K562 (cell line): ENCODE measurements at regions not wholly inside any gene's neighbourhood (a gene's known extent, or its start where the extent isn't known, plus 50 kb on each side); places are given as distances from the start of the nearest gene placed in this dataset.

Experiments used
- ATAC-seq: fragments of 200-7000 bp; cut with Tn5 transposase; 3 replicates; pipeline ENCODE4 v1.9.1; 2020; ENCODE audit warnings: moderate library complexity
- BruUV-seq: library from RNA; stranded (reverse); fragments of 400-500 nt; replicated peaks from 2 replicates; lab custom pipeline; 2021; lab: Mats Ljungman, UMichigan
- CTCF ChIA-PET: fragments of 300-600 bp; formaldehyde crosslinking; extraction: SDS; loops from one replicate; lab custom pipeline; 2021; ENCODE audit warnings: low intra/inter-chr PET ratio; lab: Yijun Ruan, JAX
- POLR2A ChIA-PET: fragments of 300-600, 350-650 bp; sonication (Branson Sonifier 250); formaldehyde crosslinking; extraction: SDS; loops from one replicate; lab custom pipeline; 2021; ENCODE audit warnings: antibody characterized with exemption, inconsistent platforms; lab: Yijun Ruan, JAX
- DNase-seq, 4 experiments: peaks; one replicate each; pipeline versions ENCODE4 v3.0.0 to v3.0.0-alpha.2; 2011 to 2018; ENCODE audit warnings: low spot score in 3 of 4, mixed read lengths in 3 of 4; ENCODE audit errors: extremely low read depth in 1 of 4
- FAIRE-seq: peaks from 2 replicates; lab custom pipeline; 2011; peaks lifted over from hg19 to GRCh38; lab: Jason Lieb, UNC
- H2AFZ ChIP-seq: 2 replicates; pipeline ENCODE4 v1.6.0; 2011; ENCODE audit warnings: low read depth, low read length, control low read depth, inconsistent platforms
- H3K27ac ChIP-seq: fragments of 200-600 bp; 3 replicates; pipeline ENCODE4 v1.8.0; 2011; ENCODE audit warnings: low read depth, mild to moderate bottlenecking, control low read depth, inconsistent platforms, low read length, moderate library complexity, mixed read lengths; ENCODE audit errors: extremely low read depth
- H3K27me3 ChIP-seq, 2 experiments: fragments of 300-600 bp in 1 of 2; 2 replicates in 1 of 2; 3 replicates in 1 of 2; pipeline versions ENCODE4 v1.6.0 to v1.8.0; 2011; ENCODE audit warnings: inconsistent platforms in 2 of 2, low read length in 2 of 2, mild to moderate bottlenecking in 1 of 2, mixed read lengths in 1 of 2, moderate library complexity in 1 of 2; ENCODE audit not compliant: control insufficient read depth in 2 of 2, insufficient read depth in 2 of 2
- H3K36me3 ChIP-seq: fragments of 300-600 bp; 3 replicates; pipeline ENCODE4 v1.8.0; 2011; ENCODE audit warnings: mild to moderate bottlenecking, low read length, inconsistent platforms; ENCODE audit not compliant: control insufficient read depth, insufficient read depth
- H3K4me1 ChIP-seq, 2 experiments: fragments of 200-600 bp in 1 of 2; replicated peaks in 1 of 2; 2 replicates in 1 of 2; 3 replicates in 1 of 2; pipeline versions ENCODE4 v1.5.1 to v1.8.0; 2011; ENCODE audit warnings: inconsistent platforms in 2 of 2, low read length in 2 of 2, mild to moderate bottlenecking in 1 of 2, mixed read lengths in 1 of 2, moderate library complexity in 1 of 2; ENCODE audit not compliant: control insufficient read depth in 2 of 2, insufficient read depth in 2 of 2
- H3K4me2 ChIP-seq: 2 replicates; pipeline ENCODE4 v1.6.1; 2011; ENCODE audit warnings: low read length, control low read depth, inconsistent platforms, mixed read lengths; ENCODE audit not compliant: insufficient read depth
- H3K4me3 ChIP-seq: fragments of 200-600 bp; sonication (generic), shearing (Covaris generic); 2 replicates; pipeline ENCODE4 v1.5.1; 2016; ENCODE audit warnings: control low read depth, inconsistent platforms
- H3K79me2 ChIP-seq: fragments of 200-600 bp; 3 replicates; pipeline ENCODE4 v1.8.0; 2011; ENCODE audit warnings: low read length, inconsistent platforms; ENCODE audit not compliant: control insufficient read depth, insufficient read depth
- H3K9ac ChIP-seq, 2 experiments: 2 replicates each; pipeline versions ENCODE4 v1.6.0 to v1.6.1; 2011; ENCODE audit warnings: low read depth in 2 of 2, low read length in 2 of 2, control low read depth in 1 of 2, inconsistent platforms in 1 of 2, mild to moderate bottlenecking in 1 of 2, mixed read lengths in 1 of 2; ENCODE audit not compliant: insufficient read depth in 1 of 2
- H3K9me1 ChIP-seq: one replicate; pipeline ENCODE4 v1.6.0; 2011; ENCODE audit warnings: inconsistent platforms, mild to moderate bottlenecking, low read length, moderate library complexity; ENCODE audit not compliant: control insufficient read depth, insufficient read depth
- H3K9me3 ChIP-seq: replicated peaks from 2 replicates; pipeline ENCODE4 v1.5.1; 2011; ENCODE audit warnings: low read depth, low read length, inconsistent platforms; ENCODE audit not compliant: control insufficient read depth, insufficient read depth
- H4K20me1 ChIP-seq: replicated peaks from 2 replicates; pipeline ENCODE4 v1.6.1; 2011; ENCODE audit warnings: low read length, inconsistent platforms, mixed read lengths; ENCODE audit not compliant: control insufficient read depth, insufficient read depth
- ARID1B ChIP-seq: fragments of 450-650 bp; IDR thresholded peaks from 2 replicates; pipeline ENCODE4 v1.6.1; 2016; ENCODE audit warnings: antibody characterized with exemption, mild to moderate bottlenecking, inconsistent platforms
- C11orf30 ChIP-seq: fragments of 450-650 bp; IDR thresholded peaks from 2 replicates; pipeline ENCODE4 v1.6.1; 2016; ENCODE audit warnings: low read depth, mild to moderate bottlenecking
- CEBPG ChIP-seq, 3 experiments: fragments of 200-800 bp in 1 of 3; sonication (Bioruptor generic) in 1 of 3; sonication (generic) in 1 of 3; formaldehyde crosslinking in 1 of 3; IDR thresholded peaks in 2 of 3; conservative IDR thresholded peaks in 1 of 3; 2 replicates each; pipeline versions ENCODE4 v1.6.1 to v1.8.0; 2016 to 2022; ENCODE audit warnings: missing compliant biosample characterization in 2 of 3, missing genetic modification characterization in 2 of 3, mild to moderate bottlenecking in 1 of 3, missing genetic modification reagents in 1 of 3
- CHD1 ChIP-seq: fragments of 200-600 bp; sonication (generic); IDR thresholded peaks from one replicate; pipeline ENCODE4 v1.6.1; 2012; ENCODE audit warnings: mild to moderate bottlenecking, moderate library complexity, low read length, inconsistent platforms
- CREM ChIP-seq: IDR thresholded peaks from 2 replicates; pipeline ENCODE4 v1.6.1; 2014; ENCODE audit warnings: antibody characterized with exemption, low read depth
- DMBX1 ChIP-seq: fragments of 250-450 bp; sonication (Bioruptor Pico); IDR thresholded peaks from 2 replicates; pipeline ENCODE4 v1.8.0; 2022; ENCODE audit warnings: inconsistent platforms, mild to moderate bottlenecking, moderate library complexity, borderline replicate concordance
- HDAC6 ChIP-seq: IDR thresholded peaks from 2 replicates; pipeline ENCODE4 v1.6.1; 2012; ENCODE audit warnings: low read depth, mild to moderate bottlenecking, control low read depth, inconsistent platforms, low read length, moderate library complexity
- MAFF ChIP-seq: IDR thresholded peaks from 2 replicates; pipeline ENCODE4 v1.6.1; 2012; ENCODE audit warnings: low read length, improper control_type of control experiment
- MAFG ChIP-seq: fragments of 450-650 bp; conservative IDR thresholded peaks from 2 replicates; pipeline ENCODE4 v1.6.1; 2016; ENCODE audit warnings: missing genetic modification characterization, missing compliant biosample characterization
- MAFK ChIP-seq: IDR thresholded peaks from 2 replicates; pipeline ENCODE4 v1.6.1; 2011; ENCODE audit warnings: low read length, improper control_type of control experiment
- MXI1 ChIP-seq: IDR thresholded peaks from 2 replicates; pipeline ENCODE4 v1.6.1; 2011; ENCODE audit warnings: low read depth, mild to moderate bottlenecking, improper control_type of control experiment, low read length
- NCOA1 ChIP-seq: fragments of 450-650 bp; IDR thresholded peaks from 2 replicates; pipeline ENCODE4 v1.6.1; 2016; ENCODE audit warnings: low read depth
- NCOR1 ChIP-seq: fragments of 450-650 bp; IDR thresholded peaks from 2 replicates; pipeline ENCODE4 v1.6.1; 2016; ENCODE audit warnings: mild to moderate bottlenecking, moderate library complexity
- PPARD ChIP-seq: fragments of 250-450 bp; sonication (Bioruptor Pico); IDR thresholded peaks from 2 replicates; pipeline ENCODE4 v1.8.0; 2022; ENCODE audit warnings: inconsistent platforms, mild to moderate bottlenecking, moderate library complexity
- SMAD3 ChIP-seq: fragments of 450-650 bp; formaldehyde crosslinking; conservative IDR thresholded peaks from 2 replicates; pipeline ENCODE4 v1.4.0; 2020; ENCODE audit warnings: mild to moderate bottlenecking
- SMC3 ChIP-seq: conservative IDR thresholded peaks from 2 replicates; pipeline ENCODE4 v1.6.1; 2011; ENCODE audit warnings: low read depth, low read length, improper control_type of control experiment; ENCODE audit not compliant: insufficient read depth
- STAG1 ChIP-seq: sonication (generic); formaldehyde crosslinking; IDR thresholded peaks from 2 replicates; pipeline ENCODE4 v1.5.0; 2020; ENCODE audit warnings: missing genetic modification reagents, borderline replicate concordance
- ZNF316 ChIP-seq: fragments of 450-650 bp; IDR thresholded peaks from 2 replicates; pipeline ENCODE4 v1.6.1; 2016
- ZNF354B ChIP-seq: fragments of 250-450 bp; sonication (Bioruptor Pico); IDR thresholded peaks from 2 replicates; pipeline ENCODE4 v1.4.0; 2020
- ZNF584 ChIP-seq: fragments of 200-800 bp; sonication (Bioruptor generic); IDR thresholded peaks from 2 replicates; pipeline ENCODE4 v1.6.1; 2016; ENCODE audit warnings: low read depth, mild to moderate bottlenecking, missing genetic modification characterization, missing compliant biosample characterization
- ZNF699 ChIP-seq: fragments of 250-450 bp; sonication (Bioruptor Pico); IDR thresholded peaks from 2 replicates; pipeline ENCODE4 v1.8.0; 2021; ENCODE audit warnings: mild to moderate bottlenecking, moderate library complexity; ENCODE audit not compliant: insufficient replicate concordance
- WGBS: fragments of 100-300 bp; shearing (Covaris generic); methylation state at CpG from one replicate; pipeline ENCODE4 v1.1.6; 2016; ENCODE audit warnings: low coverage, mixed read lengths; ENCODE audit not compliant: insufficient coverage; ENCODE audit errors: missing lambda C conversion rate; 5-methylcytosine and 5-hydroxymethylcytosine counted together
- in situ Hi-C: fragments of 300-500 bp; cut with MboI; formaldehyde crosslinking; loops from 4 replicates; pipeline ENCODE4 v1.15.0; 2018; ENCODE audit warnings: inconsistent platforms, mixed read lengths
- intact Hi-C: fragments of 100-400 bp; cut with micrococcal nuclease; formaldehyde crosslinking; loops from 2 replicates; pipeline ENCODE4 v1.14.2; 2022

GRCh38 chr2:146716591-146716990, 1128.2 kb upstream of the ACVR2A start:
- Histone ChIP-seq H3K9ac (no peak overlapping the region), H3K27ac (no peak overlapping the region), H4K20me1 (no peaks in the 10 kb centered on the region), H3K4me3 (no peak overlapping the region), H3K79me2 (no peaks in the 10 kb centered on the region), H3K4me1 (no peaks in the 10 kb centered on the region), H2AFZ (no peak overlapping the region), H3K9me1 (no peaks in the 10 kb centered on the region), H3K4me2 (no peak overlapping the region), H3K27me3 (no peaks in the 10 kb centered on the region), H3K9me3 (peaks cover 2% of the 10 kb centered on the region; the same call in 1 of the 2 replicates), H3K36me3 (no peaks in the 10 kb centered on the region)
- intact Hi-C loops, result no loop called here
- FAIRE-seq (no peak), ATAC-seq (no peak), DNase-seq (no peak)
- WGBS, result 0% methylated on average over 3 of the region's 3 CpGs
- ChIA-PET CTCF (no interaction called here), POLR2A (no interaction called here)
- in situ Hi-C loops, result no loop called here
- BruUV-seq, result no TSS peak
- TF ChIP-seq MAFK (peak; percentile 93), C11orf30 (peak; percentile 82), MXI1 (no peak), NCOR1 (no peak), MAFF (peak; percentile 88), ZNF584 (CRISPR knock-in tag) (no peak), ZNF316 (peak; percentile 93), MAFG (tag) (peak; percentile 76)

- Histone ChIP-seq H3K9me3 (no peaks in the 10 kb centered on the region), H3K36me3 (no peaks in the 10 kb centered on the region), H3K79me2 (no peaks in the 10 kb centered on the region), H3K9ac (no peak overlapping the region), H4K20me1 (no peaks in the 10 kb centered on the region), H2AFZ (no peak overlapping the region), H3K27ac (no peak overlapping the region), H3K27me3 (no peaks in the 10 kb centered on the region), H3K4me1 (no peaks in the 10 kb centered on the region), H3K4me2 (no peak overlapping the region), H3K9me1 (no peaks in the 10 kb centered on the region), H3K4me3 (no peak overlapping the region)
- ChIA-PET POLR2A (no interaction called here), CTCF (no interaction called here)
- intact Hi-C loops (no loop called here), in situ Hi-C loops (no loop called here)
- no TSS peak for BruUV-seq
- FAIRE-seq (no peak), DNase-seq (no peak), ATAC-seq (no peak)
- WGBS, result 0% methylated on average over 3 of the region's 3 CpGs
- no peak for TF ChIP-seq CREM
- no peak for TF ChIP-seq ARID1B
- TF ChIP-seq NCOA1, result no peak
- TF ChIP-seq STAG1 (CRISPR knock-in tag), result no peak
- no peak for TF ChIP-seq SMC3
- TF ChIP-seq ZNF354B, result no peak
- TF ChIP-seq CEBPG (CRISPR knock-in tag; IDR thresholded peaks at IDR 0.05), result no peak
- no peak for TF ChIP-seq CEBPG (tag; conservative IDR thresholded peaks at IDR 0.05 in 1 of 2, IDR thresholded peaks at IDR 0.05 in 1 of 2)
- no peak for TF ChIP-seq DMBX1 (CRISPR knock-in tag)
- TF ChIP-seq HDAC6, result no peak
- TF ChIP-seq CHD1, result no peak
- no peak for TF ChIP-seq PPARD (CRISPR knock-in tag)
- no peak for TF ChIP-seq ZNF699 (CRISPR knock-in tag)
- no peak for TF ChIP-seq SMAD3
These were observed 1135.8 kb upstream of the ACVR2A start for GRCh38 chr2:146709004-146709403.
